HEK293 (cell line): ENCODE measurements at regions not wholly inside any gene's neighbourhood (a gene's known extent, or its start where the extent isn't known, plus 50 kb on each side); places are given as distances from the start of the nearest gene placed in this dataset.

ENCODE experiments used
- CTCF ChIA-PET: fragments of 350-600 bp; formaldehyde crosslinking; extraction: SDS; loops from one replicate; lab custom pipeline; 2021; ENCODE audit warnings: antibody characterized with exemption; lab: Yijun Ruan, JAX
- POLR2A ChIA-PET: fragments of 300-600 bp; formaldehyde crosslinking; extraction: SDS; loops from one replicate; lab custom pipeline; 2020; ENCODE audit warnings: antibody characterized with exemption, inconsistent platforms; lab: Yijun Ruan, JAX
- H3K27ac ChIP-seq: fragments of 200-500 bp; sonication (Bioruptor generic); 2 replicates; pipeline ENCODE4 v1.5.1; 2014; ENCODE audit warnings: low read depth, low read length, control low read depth, inconsistent platforms; ENCODE audit errors: extremely low read depth
- H3K36me3 ChIP-seq, 2 experiments: fragments of 200-500 bp in 1 of 2; sonication (Bioruptor generic) in 1 of 2; 1 replicate in 1 of 2; 2 replicates in 1 of 2; pipeline ENCODE4 v1.5.1; 2014 to 2017; ENCODE audit warnings: inconsistent platforms in 2 of 2, low read length in 2 of 2; ENCODE audit not compliant: control insufficient read depth in 2 of 2, insufficient read depth in 1 of 2
- H3K4me1 ChIP-seq: fragments of 200-500 bp; sonication (Bioruptor generic); 2 replicates; pipeline ENCODE4 v1.5.1; 2014; ENCODE audit warnings: mild to moderate bottlenecking, low read length, inconsistent platforms; ENCODE audit not compliant: control insufficient read depth, insufficient read depth
- H3K4me3 ChIP-seq: 2 replicates; pipeline ENCODE4 v1.5.1; 2011; ENCODE audit warnings: low read depth, mild to moderate bottlenecking, control low read depth, low read length, moderate library complexity
- H3K9me3 ChIP-seq: fragments of 200-500 bp; sonication (Bioruptor generic); 2 replicates; pipeline ENCODE4 v1.5.1; 2014; ENCODE audit warnings: low read depth, low read length, inconsistent platforms; ENCODE audit not compliant: control insufficient read depth, insufficient read depth
- BCL11B ChIP-seq: fragments of 450-650 bp; formaldehyde crosslinking; IDR thresholded peaks from 2 replicates; pipeline ENCODE4 v1.5.1; 2016; ENCODE audit warnings: low read depth, missing biosample characterization, missing genetic modification characterization
- FEZF1 ChIP-seq: fragments of 450-650 bp; formaldehyde crosslinking; IDR thresholded peaks from 2 replicates; pipeline ENCODE4 v1.5.1; 2016; ENCODE audit warnings: missing biosample characterization, missing genetic modification characterization
- KLF8 ChIP-seq: fragments of 450-650 bp; formaldehyde crosslinking; IDR thresholded peaks from 2 replicates; pipeline ENCODE4 v1.5.1; 2016; ENCODE audit warnings: missing biosample characterization, missing genetic modification characterization
- OSR2 ChIP-seq: fragments of 450-650 bp; formaldehyde crosslinking; IDR thresholded peaks from 2 replicates; pipeline ENCODE4 v1.5.1; 2016; ENCODE audit warnings: missing biosample characterization, missing genetic modification characterization
- PRDM1 ChIP-seq: fragments of 450-650 bp; formaldehyde crosslinking; IDR thresholded peaks from 2 replicates; pipeline ENCODE4; 2016; ENCODE audit warnings: missing biosample characterization, missing genetic modification characterization
- PRDM10 ChIP-seq: fragments of 450-650 bp; formaldehyde crosslinking; IDR thresholded peaks from 2 replicates; pipeline ENCODE4 v1.5.1; 2016; ENCODE audit warnings: missing biosample characterization, missing genetic modification characterization
- WT1 ChIP-seq: fragments of 450-650 bp; formaldehyde crosslinking; IDR thresholded peaks from 2 replicates; pipeline ENCODE4 v1.5.1; 2016; ENCODE audit warnings: missing biosample characterization, missing genetic modification characterization
- YY2 ChIP-seq: fragments of 450-650 bp; formaldehyde crosslinking; IDR thresholded peaks from 2 replicates; pipeline ENCODE4 v1.5.1; 2016; ENCODE audit warnings: missing biosample characterization, missing genetic modification characterization
- ZFP3 ChIP-seq: fragments of 450-650 bp; formaldehyde crosslinking; IDR thresholded peaks from 2 replicates; pipeline ENCODE4 v1.5.1; 2016; ENCODE audit warnings: low read depth, missing biosample characterization, missing genetic modification characterization
- ZNF16 ChIP-seq: fragments of 450-650 bp; formaldehyde crosslinking; IDR thresholded peaks from 2 replicates; pipeline ENCODE4 v1.5.1; 2016; ENCODE audit warnings: low read depth, missing biosample characterization, missing genetic modification characterization
- ZNF175 ChIP-seq: fragments of 450-650 bp; formaldehyde crosslinking; IDR thresholded peaks from 2 replicates; pipeline ENCODE4 v1.5.1; 2016; ENCODE audit warnings: missing biosample characterization, missing genetic modification characterization
- ZNF24 ChIP-seq: fragments of 450-650 bp; formaldehyde crosslinking; IDR thresholded peaks from 2 replicates; pipeline ENCODE4 v1.5.1; 2016; ENCODE audit warnings: missing biosample characterization, missing genetic modification characterization
- ZNF280D ChIP-seq: fragments of 450-650 bp; formaldehyde crosslinking; IDR thresholded peaks from 2 replicates; pipeline ENCODE4 v1.5.1; 2016; ENCODE audit warnings: missing biosample characterization, missing genetic modification characterization
- ZNF324 ChIP-seq: fragments of 450-650 bp; formaldehyde crosslinking; IDR thresholded peaks from 2 replicates; pipeline ENCODE4 v1.5.1; 2016; ENCODE audit warnings: missing biosample characterization, missing genetic modification characterization
- ZNF394 ChIP-seq: fragments of 450-650 bp; formaldehyde crosslinking; IDR thresholded peaks from 2 replicates; pipeline ENCODE4 v1.5.1; 2016; ENCODE audit warnings: missing biosample characterization, missing genetic modification characterization, mild to moderate bottlenecking, moderate library complexity, borderline replicate concordance
- ZNF549 ChIP-seq: fragments of 450-650 bp; IDR thresholded peaks from 2 replicates; pipeline ENCODE4 v1.5.1; 2018; ENCODE audit warnings: missing biosample characterization, missing genetic modification characterization, mild to moderate bottlenecking, inconsistent platforms, moderate library complexity
- ZNF561 ChIP-seq: fragments of 450-650 bp; IDR thresholded peaks from 2 replicates; pipeline ENCODE4 v1.5.1; 2018; ENCODE audit warnings: missing biosample characterization, missing genetic modification characterization, borderline replicate concordance
- ZNF626 ChIP-seq: fragments of 450-650 bp; sonication (Bioruptor Pico); formaldehyde crosslinking; IDR thresholded peaks from 2 replicates; pipeline ENCODE4 v1.5.1; 2018; ENCODE audit warnings: missing biosample characterization, missing genetic modification characterization, inconsistent platforms
- ZNF654 ChIP-seq: fragments of 450-650 bp; formaldehyde crosslinking; IDR thresholded peaks from 2 replicates; pipeline ENCODE4 v1.5.1; 2016; ENCODE audit warnings: low read depth, missing biosample characterization, missing genetic modification characterization
- TF ChIP-seq, protein P1 (sequence below): fragments of 450-650 bp; formaldehyde crosslinking; IDR thresholded peaks from 2 replicates; pipeline ENCODE4 v1.5.1; 2016; ENCODE audit warnings: missing biosample characterization, missing genetic modification characterization
- TF ChIP-seq, protein P2 (sequence below): fragments of 450-650 bp; formaldehyde crosslinking; IDR thresholded peaks from 2 replicates; pipeline ENCODE4 v1.5.1; 2017; ENCODE audit warnings: missing biosample characterization, mild to moderate bottlenecking, missing genetic modification characterization, moderate library complexity

DNA sequence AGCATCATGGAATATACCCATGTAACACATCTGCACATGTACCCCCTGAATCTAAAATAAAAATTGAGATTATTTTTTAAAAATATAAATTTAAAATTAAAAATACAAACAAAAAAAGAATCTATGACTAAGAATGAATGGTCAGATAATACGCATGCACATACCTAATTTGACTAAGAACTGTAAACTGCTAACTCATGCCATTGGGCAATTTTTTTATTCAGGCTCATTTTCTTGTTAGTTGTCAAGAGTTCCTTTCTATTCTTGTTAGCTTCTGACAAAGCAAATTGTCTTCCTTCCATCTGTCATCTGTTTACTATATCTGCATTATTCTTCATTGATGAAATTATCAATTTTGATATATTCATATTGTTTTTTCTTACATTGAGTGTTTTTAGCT is 69.5 kb upstream of the HAND1 start (continued):
- TF ChIP-seq PRDM10 = no peak
- TF ChIP-seq, protein P1, sequence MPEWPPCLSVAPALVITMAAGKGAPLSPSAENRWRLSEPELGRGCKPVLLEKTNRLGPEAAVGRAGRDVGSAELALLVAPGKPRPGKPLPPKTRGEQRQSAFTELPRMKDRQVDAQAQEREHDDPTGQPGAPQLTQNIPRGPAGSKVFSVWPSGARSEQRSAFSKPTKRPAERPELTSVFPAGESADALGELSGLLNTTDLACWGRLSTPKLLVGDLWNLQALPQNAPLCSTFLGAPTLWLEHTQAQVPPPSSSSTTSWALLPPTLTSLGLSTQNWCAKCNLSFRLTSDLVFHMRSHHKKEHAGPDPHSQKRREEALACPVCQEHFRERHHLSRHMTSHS (tag by site-specific recombination) = no peak
- no peak for TF ChIP-seq KLF8 (tag by site-specific recombination)
- TF ChIP-seq YY2 = no peak
- TF ChIP-seq, protein P2, sequence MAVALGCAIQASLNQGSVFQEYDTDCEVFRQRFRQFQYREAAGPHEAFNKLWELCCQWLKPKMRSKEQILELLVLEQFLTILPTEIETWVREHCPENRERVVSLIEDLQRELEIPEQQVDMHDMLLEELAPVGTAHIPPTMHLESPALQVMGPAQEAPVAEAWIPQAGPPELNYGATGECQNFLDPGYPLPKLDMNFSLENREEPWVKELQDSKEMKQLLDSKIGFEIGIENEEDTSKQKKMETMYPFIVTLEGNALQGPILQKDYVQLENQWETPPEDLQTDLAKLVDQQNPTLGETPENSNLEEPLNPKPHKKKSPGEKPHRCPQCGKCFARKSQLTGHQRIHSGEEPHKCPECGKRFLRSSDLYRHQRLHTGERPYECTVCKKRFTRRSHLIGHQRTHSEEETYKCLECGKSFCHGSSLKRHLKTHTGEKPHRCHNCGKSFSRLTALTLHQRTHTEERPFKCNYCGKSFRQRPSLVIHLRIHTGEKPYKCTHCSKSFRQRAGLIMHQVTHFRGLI (tag by site-specific recombination) = no peak

GRCh38 chr5:154546719-154547118 is 68.7 kb upstream of the HAND1 start:
- H3K4me1 ChIP-seq = no peaks in the 10 kb centered on the region; the same call in 1 of the 2 replicates
- ChIA-PET CTCF (interaction anchor here (1.5 kb wide), 1 partner anchor 26 kb away, joined by 4 read pairs; no protein-coding TSS in a partner anchor), POLR2A (no interaction called here)
- no peak overlapping the region for H3K27ac ChIP-seq
- H3K36me3 ChIP-seq = no peaks in the 10 kb centered on the region
- TF ChIP-seq ZNF24 (tag by site-specific recombination) (no peak), PRDM1 (tag by site-specific recombination) (no peak), ZNF280D (tag by site-specific recombination) (no peak)
- H3K9me3 ChIP-seq = no peaks in the 10 kb centered on the region
- H3K4me3 ChIP-seq = no peak overlapping the region

DNA sequence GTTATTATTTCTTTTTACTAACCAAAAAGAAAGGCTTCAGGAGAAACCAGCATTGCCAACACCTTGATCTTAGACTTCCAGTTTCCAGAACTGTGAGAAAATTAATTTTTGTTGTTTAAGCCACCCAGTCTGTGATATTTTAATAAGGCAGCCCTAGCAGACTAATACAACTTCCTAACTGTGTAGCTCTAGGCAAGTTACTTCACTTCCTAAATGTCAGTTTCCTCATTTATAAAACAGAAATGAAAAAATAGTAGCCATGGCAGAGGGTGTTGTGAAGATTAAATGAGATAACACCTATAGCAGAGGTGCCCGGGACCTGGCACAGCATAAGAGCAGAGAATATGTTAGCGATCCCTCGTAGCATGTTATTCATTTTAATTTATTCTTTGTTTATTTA is 66.6 kb upstream of the HAND1 start:
- H3K4me1 ChIP-seq = no peaks in the 10 kb centered on the region; the same call in 1 of the 2 replicates
- no peak for TF ChIP-seq ZNF16 (tag by site-specific recombination)
- TF ChIP-seq ZNF654 (tag by site-specific recombination) = no peak
- TF ChIP-seq ZNF175 = no peak
- no peak for TF ChIP-seq ZNF561 (tag by site-specific recombination)
- TF ChIP-seq OSR2 (tag by site-specific recombination) = no peak
- TF ChIP-seq FEZF1 = no peak
- TF ChIP-seq ZNF549 (tag by site-specific recombination) = no peak
- TF ChIP-seq WT1 = no peak
- no peak for TF ChIP-seq BCL11B (tag by site-specific recombination)
- TF ChIP-seq ZNF626 = no peak
- TF ChIP-seq ZNF394 (tag by site-specific recombination) = no peak
- TF ChIP-seq ZFP3 (tag by site-specific recombination) = no peak
- no peak for TF ChIP-seq ZNF324 (tag by site-specific recombination)
- H3K9me3 ChIP-seq = no peaks in the 10 kb centered on the region
- no peaks in the 10 kb centered on the region for H3K36me3 ChIP-seq
- H3K27ac ChIP-seq = no peak overlapping the region
- CTCF ChIA-PET = interaction anchor here (1.2 to 2.1 kb wide), 2 partner anchors 24 to 74 kb away, joined by 4 to 14 read pairs; no protein-coding TSS in a partner anchor
- POLR2A ChIA-PET = no interaction called here
- H3K4me3 ChIP-seq = no peak overlapping the region
